ENCODE measurements at regions not wholly inside any gene's neighbourhood (a gene's known extent, or its start where the extent isn't known, plus 50 kb on each side); places are given as distances from the start of the nearest gene placed in this dataset.

DNA sequence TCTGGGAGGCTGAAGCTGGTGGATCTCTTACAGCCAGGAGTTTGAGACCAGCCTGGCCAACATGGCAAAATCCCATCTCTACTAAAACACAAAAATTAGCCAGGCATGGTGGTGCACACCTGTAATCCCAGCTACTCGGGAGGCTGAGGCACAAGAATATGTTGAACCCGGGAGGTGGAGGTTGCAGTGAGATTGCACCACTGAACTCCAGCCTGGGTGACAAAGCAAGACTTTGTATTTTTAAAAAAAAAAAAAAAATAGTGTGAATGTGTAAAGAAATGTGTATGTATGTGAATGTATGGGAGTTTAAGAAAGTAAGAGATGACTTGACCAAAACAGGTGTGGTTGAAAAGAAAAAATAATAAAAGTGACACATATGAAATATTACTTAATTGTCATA, 167.7 kb upstream of the TEX13C start:
- TF ChIP-seq, protein P1, sequence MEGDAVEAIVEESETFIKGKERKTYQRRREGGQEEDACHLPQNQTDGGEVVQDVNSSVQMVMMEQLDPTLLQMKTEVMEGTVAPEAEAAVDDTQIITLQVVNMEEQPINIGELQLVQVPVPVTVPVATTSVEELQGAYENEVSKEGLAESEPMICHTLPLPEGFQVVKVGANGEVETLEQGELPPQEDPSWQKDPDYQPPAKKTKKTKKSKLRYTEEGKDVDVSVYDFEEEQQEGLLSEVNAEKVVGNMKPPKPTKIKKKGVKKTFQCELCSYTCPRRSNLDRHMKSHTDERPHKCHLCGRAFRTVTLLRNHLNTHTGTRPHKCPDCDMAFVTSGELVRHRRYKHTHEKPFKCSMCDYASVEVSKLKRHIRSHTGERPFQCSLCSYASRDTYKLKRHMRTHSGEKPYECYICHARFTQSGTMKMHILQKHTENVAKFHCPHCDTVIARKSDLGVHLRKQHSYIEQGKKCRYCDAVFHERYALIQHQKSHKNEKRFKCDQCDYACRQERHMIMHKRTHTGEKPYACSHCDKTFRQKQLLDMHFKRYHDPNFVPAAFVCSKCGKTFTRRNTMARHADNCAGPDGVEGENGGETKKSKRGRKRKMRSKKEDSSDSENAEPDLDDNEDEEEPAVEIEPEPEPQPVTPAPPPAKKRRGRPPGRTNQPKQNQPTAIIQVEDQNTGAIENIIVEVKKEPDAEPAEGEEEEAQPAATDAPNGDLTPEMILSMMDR (IDR thresholded peaks at IDR 0.05; ENCODE audit: low read length), result no peak
- TF ChIP-seq EZH2 (IDR thresholded peaks at IDR 0.05; ENCODE audit: borderline replicate concordance, low read length), result no peak
